ENCODE measurements at regions not wholly inside any gene's neighbourhood (a gene's known extent, or its start where the extent isn't known, plus 50 kb on each side); places are given as distances from the start of the nearest gene placed in this dataset.

DNA sequence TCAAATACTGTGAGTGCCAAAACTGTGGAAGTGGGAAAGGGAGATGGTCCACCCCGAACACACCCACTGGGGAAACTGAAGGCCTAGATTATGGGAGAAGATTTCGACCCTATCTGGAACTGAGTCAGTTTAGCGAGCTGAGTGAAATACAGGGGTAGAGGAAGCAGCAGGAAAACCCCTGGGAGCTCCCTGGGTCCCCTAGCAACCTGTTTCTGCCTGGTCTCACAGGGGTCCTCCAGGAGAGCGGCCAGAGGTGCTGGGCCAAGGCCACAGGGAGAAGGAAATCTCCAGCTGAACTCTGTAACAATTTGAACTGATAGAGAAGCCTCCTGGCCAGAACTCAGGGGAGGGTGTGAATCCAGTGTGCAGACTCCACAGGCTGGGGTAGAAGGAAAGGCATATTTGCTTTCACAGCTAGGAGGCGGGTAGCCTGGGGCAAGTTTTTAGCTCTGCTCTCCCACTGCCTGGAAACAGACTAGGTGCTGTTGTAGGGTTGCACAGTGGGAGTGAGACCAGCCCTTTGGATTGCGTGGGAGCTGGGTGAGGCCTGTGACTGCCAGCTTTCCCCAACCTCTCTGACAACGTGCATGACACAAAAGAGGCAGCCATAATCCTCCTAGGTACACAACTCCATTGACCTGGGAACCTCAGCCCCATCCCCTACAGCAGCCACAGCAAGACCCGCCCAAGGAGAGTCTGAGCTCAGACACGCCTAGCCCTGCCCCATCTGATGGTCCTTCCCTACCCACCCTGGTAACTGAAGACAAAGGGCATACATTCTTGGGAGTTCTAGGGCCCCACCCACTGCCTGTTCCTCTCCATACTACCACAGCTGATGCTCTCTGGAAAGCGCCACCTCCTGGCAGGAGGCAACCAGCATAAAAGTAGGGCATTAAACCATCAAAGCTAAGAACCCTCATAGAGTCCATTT lies 78.8 kb upstream of the GPBP1 start:
- TF ChIP-seq CTCF (IDR thresholded peaks at IDR 0.05; ENCODE audit: extremely low read depth, missing control alignments): peak; percentile 12
- no peak for DNase-seq (ENCODE audit: low spot score)

DNA sequence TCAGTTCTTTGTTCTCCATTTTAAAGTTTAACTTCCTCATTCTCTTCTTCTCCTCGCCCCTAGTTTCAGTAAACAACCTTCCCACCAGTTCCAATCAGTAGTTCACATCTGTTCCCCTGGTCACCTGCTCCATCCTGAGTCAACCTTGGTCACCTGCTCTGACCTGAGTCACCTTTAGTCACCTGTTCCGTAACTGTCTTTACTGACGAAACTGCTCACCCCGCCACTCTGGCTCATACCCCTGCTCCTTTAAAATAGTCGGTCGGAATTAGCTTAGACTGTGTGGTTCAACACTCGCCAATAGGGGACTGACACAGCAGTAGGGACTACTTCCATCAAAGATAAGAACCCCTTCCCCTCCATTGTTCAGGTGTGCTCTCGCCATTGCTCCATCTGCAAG lies 76.3 kb upstream of the GPBP1 start:
- no peak for TF ChIP-seq CTCF (IDR thresholded peaks at IDR 0.05; ENCODE audit: extremely low read depth, missing control alignments)

GRCh38 chr5:57102189-57102904 lies 71.5 kb upstream of the GPBP1 start:
- DNase-seq (ENCODE audit: low spot score): no peak
- no peak for TF ChIP-seq CTCF (IDR thresholded peaks at IDR 0.05; ENCODE audit: extremely low read depth, missing control alignments)

More for the DNA sequence above, 76.3 kb upstream of the GPBP1 start:
- DNase-seq (ENCODE audit: low spot score): no peak

DNA sequence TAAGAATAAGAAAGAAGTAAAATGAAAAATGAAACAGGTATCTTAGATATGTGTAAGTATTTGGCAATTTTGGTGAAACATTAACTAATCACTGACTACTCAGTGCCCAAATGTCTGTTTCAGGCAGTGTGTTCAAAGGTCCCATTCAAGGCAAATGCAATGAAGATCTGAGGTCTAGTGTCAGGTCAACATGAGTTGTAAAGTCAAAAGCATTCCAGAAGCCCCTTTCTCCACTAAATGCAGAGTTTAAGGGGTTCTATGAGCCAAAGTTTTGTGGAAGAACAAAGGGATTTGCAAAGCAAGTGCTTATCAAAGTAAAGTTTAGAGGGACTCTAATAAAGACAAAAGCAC lies 71.0 kb upstream of the GPBP1 start:
- TF ChIP-seq CTCF (IDR thresholded peaks at IDR 0.05; ENCODE audit: extremely low read depth, missing control alignments): no peak
- no peak for DNase-seq (ENCODE audit: low spot score)

DNA sequence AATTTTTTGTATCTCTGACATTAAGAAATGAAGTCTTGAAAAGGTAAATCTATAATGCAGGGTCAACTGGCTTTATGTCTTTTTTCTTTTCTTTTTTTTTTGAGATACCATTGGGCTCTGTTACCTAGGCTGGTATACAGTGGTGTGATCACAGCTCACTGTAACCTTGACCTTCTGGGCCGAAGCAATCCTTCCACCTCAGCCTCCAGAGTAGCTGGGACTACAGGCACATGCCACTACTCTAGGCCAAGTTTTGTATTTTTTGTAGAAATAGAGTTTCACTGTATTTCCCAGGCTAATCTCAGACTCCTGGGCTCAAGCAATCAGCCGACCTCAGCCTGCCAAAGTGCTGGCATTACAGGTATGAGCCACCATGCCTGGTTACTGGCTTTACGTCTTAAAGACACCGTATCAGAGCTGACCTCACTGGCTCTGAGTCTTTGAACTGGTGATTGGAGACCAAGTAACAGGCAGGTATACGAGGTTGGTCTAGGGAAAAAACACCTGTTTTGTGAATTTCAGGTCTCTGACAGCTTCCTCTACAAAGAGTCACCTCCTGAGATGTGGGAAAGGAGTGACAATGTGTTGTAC lies 70.4 kb upstream of the GPBP1 start:
- no peak for TF ChIP-seq CTCF (IDR thresholded peaks at IDR 0.05; ENCODE audit: extremely low read depth, missing control alignments)
- DNase-seq (ENCODE audit: low spot score): no peak

DNA sequence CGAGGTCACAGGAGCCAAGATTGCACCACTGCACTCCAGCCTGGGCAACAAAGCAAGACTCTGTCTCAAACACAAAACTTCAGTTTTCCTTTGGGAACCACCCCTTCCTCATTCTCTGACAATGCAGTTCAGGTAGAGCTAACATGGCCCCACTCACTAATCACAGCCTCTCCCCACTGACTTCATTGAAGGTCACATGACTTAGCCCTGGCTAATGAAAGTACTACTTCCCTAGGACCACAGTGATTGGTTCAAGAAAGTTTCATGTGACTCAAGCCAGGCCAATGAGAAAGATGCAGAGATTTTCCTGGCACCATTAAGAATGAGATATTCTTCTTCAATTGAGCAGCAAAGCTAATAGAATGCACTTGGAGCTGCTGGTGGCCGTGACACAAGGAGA lies 67.2 kb upstream of the GPBP1 start:
- no peak for DNase-seq (ENCODE audit: low spot score)
- TF ChIP-seq CTCF (IDR thresholded peaks at IDR 0.05; ENCODE audit: extremely low read depth, missing control alignments): no peak

DNA sequence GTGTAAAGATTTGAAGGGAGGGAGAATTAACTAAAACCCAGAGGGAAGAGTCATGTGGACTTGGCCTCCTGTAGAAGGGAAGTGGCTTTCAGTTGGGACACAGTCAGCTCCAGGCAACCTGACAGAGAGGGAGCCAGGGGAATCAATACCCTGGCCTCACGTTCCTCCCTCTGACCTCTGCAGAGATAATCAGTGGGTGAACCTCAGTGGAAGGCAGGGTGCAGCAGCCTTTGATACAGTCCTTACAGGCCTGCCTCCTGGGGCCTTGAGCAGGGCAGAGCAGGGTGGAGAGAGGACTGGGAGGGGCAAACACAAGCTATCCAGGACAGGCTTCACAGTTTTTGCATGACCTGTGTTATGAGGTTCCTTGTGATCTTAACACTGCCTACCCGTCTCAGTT lies 61.9 kb upstream of the GPBP1 start:
- no peak for TF ChIP-seq CTCF (IDR thresholded peaks at IDR 0.05; ENCODE audit: extremely low read depth, missing control alignments)
- no peak for DNase-seq (ENCODE audit: low spot score)

Measured in GM20000 (cell line).